Stimulated activated CD8-positive, alpha-beta memory T cell treated with anti-CD3 and anti-CD28 coated beads, Interleukin-15, amount 100 ng/mL, for 48 hours (primary cell): ENCODE measurements at regions not wholly inside any gene's neighbourhood (a gene's known extent, or its start where the extent isn't known, plus 50 kb on each side); places are given as distances from the start of the nearest gene placed in this dataset.

ENCODE experiments used
- DNase-seq, 2 donors: peaks; one replicate each; pipeline ENCODE4 v3.0.0-alpha.2; 2020; ENCODE audit warnings: low read depth in 2 of 2

DNA sequence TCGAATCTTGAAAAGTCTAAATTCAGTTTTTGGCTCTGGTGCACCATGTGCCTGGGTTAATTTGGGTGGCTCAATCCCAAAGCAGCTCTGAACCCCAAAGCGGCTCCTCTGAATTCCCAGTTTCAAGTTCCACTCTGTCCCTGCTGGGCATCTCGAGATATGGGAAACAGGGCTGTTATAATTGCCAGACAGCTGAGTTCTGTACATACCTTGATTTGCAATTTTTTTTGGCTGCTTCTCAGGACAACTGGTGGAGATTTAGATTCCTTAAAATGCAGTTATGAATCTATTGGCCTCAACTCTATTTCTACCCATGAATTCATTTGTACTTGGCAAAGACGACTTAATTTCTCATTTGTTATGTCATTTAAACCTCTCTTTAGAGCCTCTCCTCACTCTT is 808.5 kb downstream of the TLE4 start:
- no peak for DNase-seq

DNA sequence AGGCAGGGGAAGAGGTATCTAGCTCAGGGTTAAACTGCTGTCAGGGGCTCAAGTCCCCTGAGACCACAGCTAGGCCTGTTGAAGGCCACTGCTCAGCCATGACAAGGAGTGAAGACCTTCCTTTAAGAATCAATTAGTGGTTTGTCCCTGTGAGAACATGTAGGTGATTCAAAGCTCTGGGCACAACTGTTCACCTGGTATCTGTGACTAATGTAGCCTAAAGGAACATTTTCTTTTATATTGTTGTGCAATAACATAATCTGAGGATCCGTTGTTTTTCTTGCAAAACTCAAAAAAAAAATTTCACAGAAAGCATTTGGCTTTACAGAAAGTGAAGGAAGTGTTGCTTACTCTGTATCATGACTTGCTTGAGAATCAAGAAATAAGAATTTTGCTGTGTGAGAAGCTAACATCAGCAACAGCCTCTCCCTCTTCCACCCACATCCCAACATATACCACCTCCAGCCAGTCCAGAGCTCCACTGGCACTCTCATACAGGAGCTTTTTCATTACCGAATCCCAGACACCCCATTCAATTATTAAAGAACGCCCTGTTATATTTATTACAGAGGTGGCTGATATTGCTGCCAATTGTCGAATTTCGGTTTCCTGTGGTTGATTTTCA is 807.0 kb downstream of the TLE4 start:
- DNase-seq, result no peak

DNA sequence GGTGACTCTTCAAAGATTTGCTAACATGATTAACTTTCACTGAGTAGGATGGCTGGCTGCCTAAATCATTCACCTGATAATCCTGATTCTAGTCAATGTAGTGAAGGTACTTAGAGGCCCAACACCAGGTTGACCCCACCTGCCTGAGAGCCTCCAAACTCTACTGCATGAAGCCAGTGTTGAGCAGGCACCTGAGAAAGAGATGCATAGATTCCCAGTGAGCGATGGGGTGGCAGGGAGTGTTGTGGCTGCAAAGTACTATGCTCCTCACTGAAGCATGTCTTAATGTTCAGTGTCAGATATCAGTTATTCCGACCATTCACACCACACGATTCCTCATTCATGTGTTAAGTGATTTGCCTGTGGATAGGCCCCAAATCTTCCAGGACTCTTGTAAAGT is 804.4 kb downstream of the TLE4 start:
- DNase-seq, result no peak

DNA sequence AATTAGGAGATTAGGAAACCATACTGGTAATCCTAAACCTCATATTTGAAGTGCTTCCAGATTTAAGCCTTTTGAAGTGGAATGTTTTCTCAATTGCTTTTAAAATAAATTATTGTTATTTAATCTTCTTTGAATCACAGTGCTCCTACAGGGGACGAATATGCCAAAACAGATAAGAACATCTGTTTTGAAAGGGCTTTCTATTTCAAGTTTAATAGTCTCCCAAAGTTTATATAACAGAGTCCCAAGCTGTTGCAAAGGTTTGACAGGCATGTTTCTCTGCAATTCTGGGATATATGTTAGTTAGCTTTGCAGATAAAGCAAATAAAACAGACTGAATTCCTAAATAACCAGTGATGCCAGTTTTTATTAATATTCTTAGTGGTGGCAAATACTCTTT is 803.7 kb downstream of the TLE4 start:
- no peak for DNase-seq

DNA sequence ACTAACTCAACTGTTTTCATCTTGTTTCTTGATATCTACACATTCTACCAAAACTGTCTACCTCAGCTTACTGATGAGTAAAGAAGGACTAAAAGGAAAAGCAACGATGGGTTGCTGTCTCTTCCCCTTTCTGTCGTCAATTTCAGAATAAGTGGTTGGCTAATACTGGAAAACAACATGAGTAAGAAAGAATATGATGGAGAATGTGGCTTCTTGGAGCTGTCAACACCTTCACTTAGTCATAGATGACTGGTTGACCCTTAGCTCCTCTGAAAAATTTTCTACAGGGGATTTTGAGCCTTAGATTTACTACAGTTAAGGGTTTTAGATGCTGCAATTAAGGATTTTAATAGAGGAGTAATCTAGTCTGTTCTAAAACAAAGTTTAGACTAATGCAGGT is 797.9 kb downstream of the TLE4 start:
- DNase-seq, result no peak

DNA sequence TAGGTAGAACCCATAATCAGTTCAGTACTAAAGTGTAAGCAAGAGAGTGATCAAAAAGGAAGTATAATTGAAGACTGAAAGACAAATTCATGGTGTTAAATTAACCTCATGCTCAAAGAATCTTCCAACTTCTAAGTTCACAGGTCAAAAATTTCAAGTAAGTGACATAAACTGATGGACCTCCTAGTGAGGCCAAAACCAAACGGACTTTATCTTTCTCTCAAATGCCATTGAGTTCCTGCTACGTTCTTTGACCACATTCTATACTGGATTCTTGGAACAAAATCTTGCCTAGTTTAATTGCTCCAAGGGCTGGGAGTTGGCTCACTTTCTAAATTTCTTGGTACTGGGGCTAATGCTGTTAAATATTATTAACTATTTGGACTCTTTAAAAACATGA is 794.9 kb downstream of the TLE4 start:
- DNase-seq, result no peak

DNA sequence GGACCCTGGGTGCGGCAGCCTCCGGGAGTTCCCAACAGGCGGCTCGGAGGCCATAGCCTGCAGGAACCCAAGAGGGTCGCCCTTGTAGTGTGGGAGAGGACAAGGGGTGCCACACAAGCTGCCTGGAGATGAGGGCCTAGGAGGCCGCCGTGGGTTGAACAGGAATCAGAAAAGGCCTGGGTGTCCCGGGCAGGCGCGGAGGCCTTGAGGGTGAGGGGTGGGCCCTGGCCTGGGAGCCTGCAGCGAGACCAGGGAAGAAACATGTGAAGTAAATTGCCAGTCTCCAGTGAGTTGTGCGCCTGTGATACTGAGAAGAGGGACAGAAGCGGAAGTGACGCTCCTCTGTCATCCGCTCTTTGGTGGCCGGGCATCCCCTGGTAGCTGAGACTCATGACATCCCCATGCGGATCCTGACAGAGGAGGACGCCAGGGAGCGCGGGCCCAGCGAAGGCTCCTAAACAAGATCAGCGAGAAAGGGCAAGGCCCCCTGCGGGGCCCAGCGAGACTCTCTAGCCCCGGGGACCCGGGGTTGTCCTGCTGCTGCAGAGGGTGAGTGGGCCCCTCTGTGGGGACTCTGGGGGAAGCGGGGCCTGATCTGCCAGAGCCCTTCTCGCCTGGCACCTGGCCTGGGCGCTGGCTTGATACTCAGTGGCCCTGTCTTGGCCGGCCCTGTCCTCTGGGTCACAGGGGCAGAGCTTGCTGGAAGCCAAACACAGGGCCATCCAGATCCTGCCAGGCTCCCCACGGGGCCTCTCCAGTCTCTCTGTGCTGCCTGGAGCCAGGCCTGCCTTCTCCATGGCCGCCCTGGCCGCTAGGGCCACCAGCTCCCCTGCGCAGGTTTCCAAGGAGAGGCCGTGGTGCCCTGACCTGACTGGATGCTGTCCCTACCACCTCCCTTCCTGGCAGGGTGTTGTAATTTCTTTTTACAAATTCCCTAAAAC is 788.4 kb downstream of the TLE4 start:
- DNase-seq, result no peak

DNA sequence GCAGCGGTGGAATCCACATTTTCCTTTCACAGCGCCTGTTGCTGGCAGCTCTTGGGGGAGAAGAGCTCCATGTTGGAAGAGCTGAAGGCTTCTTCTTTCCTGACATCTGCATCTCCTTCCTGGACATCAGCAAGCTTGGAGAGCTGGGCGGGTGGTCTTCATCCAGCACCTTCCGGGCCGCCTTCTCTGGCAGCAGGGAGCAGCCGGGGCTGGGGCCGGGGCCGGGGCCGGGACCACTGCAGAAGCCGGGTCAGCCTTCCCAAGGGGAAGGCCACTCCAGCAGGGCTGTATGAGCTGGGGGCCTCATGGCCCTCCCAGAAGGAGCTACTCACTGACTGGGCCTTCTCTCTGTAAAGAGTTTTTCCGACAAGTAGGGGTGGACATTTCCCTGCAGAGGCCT is 787.5 kb downstream of the TLE4 start:
- DNase-seq, result no peak

DNA sequence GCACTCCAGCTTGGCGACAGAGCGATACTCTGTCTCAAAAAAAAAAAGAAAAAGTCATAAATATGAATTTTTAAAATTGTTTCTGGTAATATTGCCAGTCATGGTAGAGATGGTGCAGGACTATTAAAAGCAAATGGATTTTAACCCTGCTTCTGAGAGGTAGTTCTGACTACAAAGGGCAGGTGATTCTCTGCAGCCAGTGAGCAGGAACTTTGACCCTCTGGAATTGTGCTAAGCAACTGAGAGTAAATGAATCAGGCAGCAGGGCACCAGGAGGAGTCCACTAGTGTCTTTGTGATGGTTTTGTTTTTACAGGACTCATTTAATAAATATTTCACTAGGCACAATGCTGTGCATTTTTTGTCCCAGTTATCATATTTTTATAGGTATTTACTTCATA is 781.2 kb downstream of the TLE4 start:
- DNase-seq, result no peak

DNA sequence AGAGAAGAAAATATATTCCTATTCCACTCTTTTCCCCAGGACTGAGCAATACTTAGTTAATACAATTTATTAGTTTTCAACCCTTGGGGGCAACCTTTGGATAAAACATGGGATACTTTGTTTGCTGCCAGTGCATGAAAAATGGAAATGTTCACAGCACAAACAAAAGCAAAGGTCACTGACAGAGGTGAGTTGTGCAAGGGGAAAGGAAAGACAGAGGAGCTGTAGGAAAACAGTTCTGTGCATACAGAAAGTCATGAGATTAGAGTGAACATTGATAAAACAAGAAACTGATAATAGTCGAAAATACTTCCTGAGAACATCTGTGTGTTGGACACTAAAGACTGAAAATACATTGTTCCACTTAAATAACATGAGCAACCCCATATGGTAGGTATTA is 779.8 kb downstream of the TLE4 start:
- DNase-seq, result no peak

DNA sequence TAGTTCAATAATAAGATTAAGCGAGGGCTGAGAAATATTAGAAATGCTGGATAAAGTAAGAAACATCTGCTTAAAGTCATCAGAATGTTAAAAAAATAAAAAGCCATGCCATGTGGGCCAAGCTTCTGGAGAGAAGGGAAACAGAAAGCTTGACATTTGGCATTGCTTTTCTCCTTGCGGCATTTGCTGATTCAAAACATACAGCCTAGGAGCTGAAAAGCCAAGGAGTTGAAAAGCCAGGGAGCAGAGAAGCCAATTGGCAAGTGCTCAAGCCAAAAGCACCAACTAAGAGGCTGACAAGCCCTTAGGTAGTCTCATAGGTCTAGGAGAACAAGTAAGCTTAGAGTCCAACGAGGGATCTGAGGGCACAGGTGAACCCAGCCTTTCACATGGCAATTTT is 754.3 kb downstream of the TLE4 start:
- no peak for DNase-seq

DNA sequence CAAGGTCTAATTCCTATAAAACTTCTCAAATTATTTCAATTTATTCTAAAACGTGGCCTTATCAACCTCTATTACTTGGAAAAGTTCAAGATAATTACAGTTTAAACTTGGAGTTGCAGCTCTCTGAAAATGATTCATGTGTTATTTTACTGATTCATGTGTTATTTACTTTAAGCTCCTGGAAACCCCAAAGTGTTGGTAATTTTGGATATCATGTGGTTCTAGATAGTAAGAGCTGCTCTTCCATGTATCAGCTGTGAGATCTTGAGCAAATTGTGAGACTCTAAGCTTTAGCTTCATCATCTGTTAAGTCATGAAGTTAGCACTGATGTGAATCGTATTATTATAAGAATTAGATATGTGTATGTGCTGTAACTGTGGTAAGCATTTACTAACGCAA is 749.2 kb downstream of the TLE4 start:
- DNase-seq, result no peak

DNA sequence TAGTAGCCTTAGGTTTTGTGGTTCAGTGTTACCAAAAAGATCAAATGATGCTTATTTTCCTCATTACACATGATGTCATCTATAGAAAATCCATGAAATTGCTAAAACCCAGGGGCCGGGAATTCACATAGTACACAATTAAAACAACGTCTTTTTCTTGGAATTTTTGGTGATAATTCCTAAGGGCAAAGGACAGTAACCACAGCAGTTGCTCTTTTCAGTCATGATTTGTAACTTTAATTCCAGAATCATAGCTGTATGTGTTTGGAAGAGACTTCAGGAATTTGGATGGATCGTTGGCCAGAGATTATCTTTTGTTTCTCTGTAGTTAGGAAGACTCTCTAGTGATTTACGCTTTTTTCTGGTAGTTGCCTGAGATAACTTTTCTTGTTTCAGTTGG is 748.7 kb downstream of the TLE4 start:
- no peak for DNase-seq

DNA sequence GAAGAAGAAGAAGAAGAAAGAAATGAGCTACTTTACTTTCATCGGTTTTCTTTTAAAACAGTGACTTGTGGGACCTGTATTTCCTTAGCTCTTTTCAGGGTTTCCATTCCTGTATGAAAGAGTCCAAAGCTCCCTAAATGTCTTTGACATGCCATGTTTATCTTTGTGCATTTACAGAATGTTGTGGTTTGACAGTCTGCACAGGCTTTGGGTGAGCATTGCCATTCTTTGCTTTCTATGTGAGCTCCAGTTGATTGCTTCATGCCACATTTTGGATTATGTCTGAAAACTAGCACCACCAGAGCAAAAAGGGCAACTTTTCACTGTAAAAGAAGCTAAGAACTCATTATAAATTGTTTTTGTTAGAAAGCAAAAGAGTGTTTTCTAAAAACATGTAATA is 733.4 kb downstream of the TLE4 start:
- DNase-seq, result no peak

DNA sequence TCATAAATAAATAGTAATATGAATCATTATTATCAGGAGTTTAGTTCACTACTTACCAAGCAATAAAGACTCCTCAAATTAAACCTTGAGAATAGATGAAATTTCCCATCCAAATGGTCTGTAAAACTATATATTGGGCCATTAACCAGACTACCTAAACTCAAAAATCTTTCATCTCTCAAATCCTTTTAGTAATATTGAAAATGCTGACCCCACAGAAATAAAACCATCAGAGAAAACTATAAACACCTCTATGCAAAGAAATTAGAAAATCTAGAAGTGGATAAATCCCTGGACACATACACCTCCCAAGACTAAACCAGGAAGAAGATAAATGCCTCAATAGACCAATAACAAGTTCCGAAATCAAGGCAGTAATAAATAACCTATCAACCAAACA is 723.2 kb downstream of the TLE4 start:
- no peak for DNase-seq

DNA sequence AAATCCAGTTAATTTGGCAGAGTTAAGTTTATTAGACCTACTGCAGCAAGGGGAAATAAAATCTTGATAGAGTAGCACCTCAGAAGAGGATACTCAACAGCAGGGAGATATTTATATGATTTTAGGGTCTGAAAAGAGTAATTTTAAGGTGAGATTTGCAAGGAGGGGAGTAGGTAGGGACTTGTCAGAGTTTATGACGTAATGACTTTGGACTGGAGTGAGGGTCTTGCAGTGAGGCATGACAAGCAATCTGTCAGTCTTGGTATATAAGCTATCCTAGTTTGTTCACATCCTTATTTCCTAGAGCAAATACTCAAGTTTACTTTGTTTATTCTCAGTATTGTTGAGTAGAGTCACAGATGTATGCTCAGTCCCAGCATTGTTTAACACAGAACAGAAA is 722.6 kb downstream of the TLE4 start:
- DNase-seq, result no peak

DNA sequence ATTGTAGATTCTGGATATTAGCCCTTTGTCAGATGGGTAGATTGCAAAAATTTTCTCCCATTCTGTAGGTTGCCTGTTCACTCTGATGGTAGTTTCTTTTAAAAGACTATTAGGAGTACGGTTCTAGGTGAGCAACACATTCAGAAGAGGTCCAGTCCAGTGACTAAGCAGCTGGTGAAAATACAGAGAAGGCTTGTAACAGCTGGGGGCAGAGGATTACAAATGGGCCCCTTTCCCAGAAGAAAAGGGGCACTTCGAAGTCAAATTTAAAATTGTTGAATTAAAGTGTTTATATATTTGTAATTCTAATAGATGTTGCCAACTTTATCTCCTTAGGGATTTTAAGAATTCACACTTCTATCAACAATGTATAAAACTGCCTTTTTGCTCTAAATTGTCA is 720.5 kb downstream of the TLE4 start:
- no peak for DNase-seq

DNA sequence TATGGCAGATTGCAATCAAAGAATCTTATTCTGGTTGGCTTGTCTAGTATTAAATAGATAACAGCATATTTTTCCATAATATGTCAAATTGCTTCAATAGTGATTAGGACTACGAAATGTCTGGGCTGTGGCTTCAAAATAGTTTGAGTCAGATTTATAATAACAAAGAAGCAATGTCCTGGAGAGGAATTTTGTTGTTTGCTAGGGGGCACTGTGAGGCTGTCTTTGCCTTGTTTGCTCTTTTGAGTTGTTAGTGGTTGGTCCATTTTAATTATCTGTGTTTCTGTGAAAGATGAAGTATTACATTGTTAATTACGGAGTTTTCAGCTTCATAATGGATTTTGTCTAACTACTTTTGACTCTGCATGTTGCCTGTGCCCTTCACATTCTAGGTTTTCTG is 713.6 kb downstream of the TLE4 start:
- no peak for DNase-seq

DNA sequence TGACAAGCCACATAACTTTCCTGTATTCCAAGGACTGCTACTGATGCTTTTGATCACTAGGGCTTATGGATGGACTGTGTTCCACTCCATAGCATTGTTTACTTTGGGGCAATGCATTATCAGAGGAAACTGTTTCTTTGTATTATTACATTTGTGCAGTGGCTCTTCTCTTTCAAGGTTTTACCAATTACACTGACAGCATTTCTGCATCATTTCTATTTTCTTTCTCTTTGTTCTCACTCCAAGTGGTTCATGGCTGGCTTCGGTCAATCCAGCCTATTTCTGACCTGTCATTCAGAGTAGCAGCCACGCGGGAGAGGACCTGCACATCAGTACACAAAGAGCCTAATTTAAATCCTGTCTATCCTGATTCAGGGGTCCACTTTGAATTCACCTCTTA is 711.0 kb downstream of the TLE4 start:
- DNase-seq, result no peak

DNA sequence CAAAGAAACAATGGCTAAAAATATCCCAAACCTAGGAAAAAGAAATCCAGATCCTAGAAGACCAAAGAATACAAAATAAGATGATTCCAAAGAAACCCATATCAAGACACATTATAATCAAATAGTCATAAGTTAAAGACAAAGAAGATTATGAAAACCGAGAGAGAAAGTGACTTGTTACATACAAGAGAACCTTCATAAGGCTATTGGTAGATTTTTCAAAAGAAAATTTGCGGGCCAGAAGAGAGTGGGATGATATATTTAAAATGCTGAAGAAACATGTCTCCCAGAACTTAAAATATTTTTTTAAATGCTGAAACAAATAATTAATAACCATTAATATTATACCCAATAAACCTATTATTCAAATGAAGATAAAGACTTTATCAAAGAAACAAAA is 687.3 kb downstream of the TLE4 start:
- no peak for DNase-seq

DNA sequence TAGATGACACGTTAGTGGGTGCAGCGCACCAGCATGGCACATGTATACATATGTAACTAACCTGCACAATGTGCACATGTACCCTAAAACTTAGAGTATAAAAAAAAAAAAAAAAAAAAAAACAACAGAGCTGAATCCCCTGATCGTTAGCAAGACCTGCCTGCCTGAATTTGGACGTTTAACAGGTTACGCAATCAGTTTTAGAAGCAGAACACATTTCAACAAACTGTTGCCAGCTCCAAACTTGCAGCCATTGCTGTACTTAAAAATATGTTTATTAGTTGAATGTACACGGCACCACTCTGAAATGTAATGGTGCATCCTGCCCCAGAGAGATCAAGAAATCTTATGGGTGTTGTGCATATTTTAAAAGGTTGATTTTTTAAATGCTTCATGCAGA is 680.0 kb downstream of the TLE4 start:
- no peak for DNase-seq

DNA sequence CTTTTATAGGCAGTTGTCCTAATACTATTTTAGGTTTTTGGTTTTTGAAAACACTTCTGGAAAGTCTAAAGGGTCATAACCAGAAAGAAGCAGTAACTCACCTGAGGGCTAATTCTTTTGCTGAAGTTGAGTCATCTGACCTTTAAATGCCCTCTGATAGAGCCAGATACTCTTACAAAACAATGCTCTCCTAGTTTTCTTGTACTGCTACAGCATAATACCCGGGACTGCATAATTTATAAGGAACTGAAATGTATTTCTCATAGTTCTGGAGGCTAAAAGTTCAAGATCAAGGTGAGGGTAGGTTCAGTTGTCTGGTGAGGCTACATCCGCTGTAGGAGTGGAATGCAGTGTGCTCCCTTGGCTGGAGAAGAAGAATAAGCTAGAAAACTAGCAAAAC is 670.3 kb downstream of the TLE4 start:
- DNase-seq, result no peak

DNA sequence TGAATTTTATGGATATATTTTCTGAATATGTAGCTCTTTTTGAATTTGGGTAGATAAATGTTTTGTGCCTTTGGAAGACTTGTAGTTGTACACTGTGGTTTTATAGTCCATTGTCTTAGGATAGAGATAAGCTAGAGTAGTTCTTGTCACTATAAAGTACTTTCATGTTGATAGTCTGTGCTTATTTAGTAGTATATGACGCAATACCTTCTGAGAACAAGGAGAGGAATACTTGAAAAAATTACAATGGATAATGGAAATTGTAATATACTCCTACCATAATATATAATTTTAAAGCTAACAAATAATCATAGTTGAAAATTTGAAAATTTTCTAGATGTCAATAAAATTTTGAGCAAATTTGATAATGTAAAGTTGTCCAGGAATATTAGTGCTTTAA is 664.0 kb downstream of the TLE4 start:
- no peak for DNase-seq

DNA sequence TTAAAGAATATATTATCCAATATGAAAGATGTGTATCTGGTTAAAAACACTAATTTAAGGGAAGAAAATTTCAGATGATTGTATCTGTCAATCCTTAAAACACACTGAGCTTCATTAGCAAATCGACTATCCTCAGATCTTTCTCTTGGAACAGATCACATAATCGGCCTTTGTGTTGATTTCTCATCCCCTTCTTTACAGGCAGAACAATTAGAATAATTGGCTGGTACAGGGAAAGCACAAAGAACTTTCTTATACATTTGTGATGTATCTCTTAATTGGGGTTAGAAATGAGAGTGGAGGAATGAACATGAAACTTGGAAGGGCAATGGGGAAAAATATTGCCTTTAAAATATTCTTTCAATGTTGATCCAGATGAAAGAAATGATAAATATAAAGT is 662.1 kb downstream of the TLE4 start:
- DNase-seq, result no peak
